ENCODE measurements at regions not wholly inside any gene's neighbourhood (a gene's known extent, or its start where the extent isn't known, plus 50 kb on each side); places are given as distances from the start of the nearest gene placed in this dataset.

GRCh38 chr20:24395151-24395550 is 74.3 kb upstream of the SYNDIG1 start:
- no peak overlapping the region for H3K4me3 ChIP-seq
- H3K9ac ChIP-seq: no peak overlapping the region
- H3K27ac ChIP-seq: no peak overlapping the region
- no peaks in the 10 kb centered on the region for H3K27me3 ChIP-seq
- TF ChIP-seq Cebpa-rat (IDR thresholded peaks at IDR 0.05): no peak
- no peaks in the 10 kb centered on the region for H3K36me3 ChIP-seq
- H3K4me2 ChIP-seq: peak overlapping the region; percentile 51
- H3K9me3 ChIP-seq: peaks cover 10% of the 10 kb centered on the region
- H3K4me1 ChIP-seq: peaks cover 22% of the 10 kb centered on the region
- H4K20me1 ChIP-seq: no peaks in the 10 kb centered on the region

- Histone ChIP-seq H3K36me3 (no peaks in the 10 kb centered on the region), H3K27ac (no peak overlapping the region), H3K9me3 (peaks cover 10% of the 10 kb centered on the region), H3K9ac (no peak overlapping the region), H3K4me2 (no peak overlapping the region), H4K20me1 (no peaks in the 10 kb centered on the region), H3K4me1 (peaks cover 34% of the 10 kb centered on the region), H3K4me3 (no peak overlapping the region), H3K27me3 (no peaks in the 10 kb centered on the region)
- TF ChIP-seq Cebpa-rat (IDR thresholded peaks at IDR 0.05): no peak
Observed at GRCh38 chr20:24393903-24394302, 75.5 kb upstream of the SYNDIG1 start.

GRCh38 chr20:24392612-24393011 is 76.8 kb upstream of the SYNDIG1 start:
- H3K27me3 ChIP-seq: no peaks in the 10 kb centered on the region
- H3K4me2 ChIP-seq: no peak overlapping the region
- H3K9ac ChIP-seq: no peak overlapping the region
- peaks cover 47% of the 10 kb centered on the region for H3K4me1 ChIP-seq
- no peak overlapping the region for H3K4me3 ChIP-seq
- H3K9me3 ChIP-seq: peaks cover 9% of the 10 kb centered on the region
- TF ChIP-seq Cebpa-rat (IDR thresholded peaks at IDR 0.05): no peak
- no peaks in the 10 kb centered on the region for H3K36me3 ChIP-seq
- H3K27ac ChIP-seq: no peak overlapping the region
- H4K20me1 ChIP-seq: no peaks in the 10 kb centered on the region

GRCh38 chr20:24389686-24390085 is 79.7 kb upstream of the SYNDIG1 start:
- Histone ChIP-seq H3K27ac (peak overlapping the region; percentile 71), H3K27me3 (no peaks in the 10 kb centered on the region), H3K4me1 (peaks cover 55% of the 10 kb centered on the region), H3K36me3 (no peaks in the 10 kb centered on the region), H3K9me3 (no peaks in the 10 kb centered on the region), H4K20me1 (no peaks in the 10 kb centered on the region), H3K9ac (no peak overlapping the region), H3K4me2 (peak overlapping the region; percentile 71), H3K4me3 (no peak overlapping the region)
- TF ChIP-seq Cebpa-rat (IDR thresholded peaks at IDR 0.05): no peak

- Histone ChIP-seq H4K20me1 (no peaks in the 10 kb centered on the region), H3K27me3 (no peaks in the 10 kb centered on the region), H3K27ac (peak overlapping the region; percentile 71), H3K4me3 (no peak overlapping the region), H3K36me3 (no peaks in the 10 kb centered on the region), H3K9me3 (no peaks in the 10 kb centered on the region), H3K4me2 (peak overlapping the region; percentile 71), H3K4me1 (peaks cover 54% of the 10 kb centered on the region), H3K9ac (no peak overlapping the region)
- no peak for TF ChIP-seq Cebpa-rat (IDR thresholded peaks at IDR 0.05)
Observed at GRCh38 chr20:24388828-24389380, 80.5 kb upstream of the SYNDIG1 start.

- H3K27me3 ChIP-seq: no peaks in the 10 kb centered on the region
- H4K20me1 ChIP-seq: no peaks in the 10 kb centered on the region
- H3K36me3 ChIP-seq: no peaks in the 10 kb centered on the region
- no peaks in the 10 kb centered on the region for H3K9me3 ChIP-seq
- H3K9ac ChIP-seq: no peak overlapping the region
- TF ChIP-seq Cebpa-rat (IDR thresholded peaks at IDR 0.05): no peak
- no peak overlapping the region for H3K27ac ChIP-seq
- H3K4me1 ChIP-seq: peaks cover 52% of the 10 kb centered on the region
- no peak overlapping the region for H3K4me3 ChIP-seq
- H3K4me2 ChIP-seq: no peak overlapping the region
Observed at GRCh38 chr20:24385547-24385946, 83.9 kb upstream of the SYNDIG1 start.

- peaks cover 45% of the 10 kb centered on the region for H3K4me1 ChIP-seq
- no peak overlapping the region for H3K4me3 ChIP-seq
- TF ChIP-seq Cebpa-rat (IDR thresholded peaks at IDR 0.05): no peak
- H3K9me3 ChIP-seq: no peaks in the 10 kb centered on the region
- no peak overlapping the region for H3K9ac ChIP-seq
- no peaks in the 10 kb centered on the region for H3K36me3 ChIP-seq
- H3K27me3 ChIP-seq: no peaks in the 10 kb centered on the region
- no peak overlapping the region for H3K27ac ChIP-seq
- H4K20me1 ChIP-seq: no peaks in the 10 kb centered on the region
- H3K4me2 ChIP-seq: no peak overlapping the region
Observed at GRCh38 chr20:24384865-24385264, 84.6 kb upstream of the SYNDIG1 start.

GRCh38 chr20:24382743-24383142 is 86.7 kb upstream of the SYNDIG1 start:
- Histone ChIP-seq H3K36me3 (no peaks in the 10 kb centered on the region), H4K20me1 (no peaks in the 10 kb centered on the region), H3K4me2 (no peak overlapping the region), H3K27me3 (no peaks in the 10 kb centered on the region), H3K9me3 (no peaks in the 10 kb centered on the region), H3K4me3 (no peak overlapping the region), H3K4me1 (peaks cover 24% of the 10 kb centered on the region), H3K9ac (no peak overlapping the region), H3K27ac (no peak overlapping the region)
- no peak for TF ChIP-seq Cebpa-rat (IDR thresholded peaks at IDR 0.05)

- Histone ChIP-seq H4K20me1 (no peaks in the 10 kb centered on the region), H3K9me3 (no peaks in the 10 kb centered on the region), H3K27ac (no peak overlapping the region), H3K4me2 (no peak overlapping the region), H3K4me3 (no peak overlapping the region), H3K36me3 (no peaks in the 10 kb centered on the region), H3K9ac (no peak overlapping the region), H3K27me3 (no peaks in the 10 kb centered on the region), H3K4me1 (peaks cover 20% of the 10 kb centered on the region)
- no peak for TF ChIP-seq Cebpa-rat (IDR thresholded peaks at IDR 0.05)
Observed at GRCh38 chr20:24382331-24382730, 87.1 kb upstream of the SYNDIG1 start.

- Histone ChIP-seq H3K9ac (no peak overlapping the region), H3K4me2 (no peak overlapping the region), H3K4me1 (peaks cover 15% of the 10 kb centered on the region), H4K20me1 (no peaks in the 10 kb centered on the region), H3K27ac (no peak overlapping the region), H3K27me3 (no peaks in the 10 kb centered on the region), H3K4me3 (no peak overlapping the region), H3K36me3 (no peaks in the 10 kb centered on the region), H3K9me3 (no peaks in the 10 kb centered on the region)
- TF ChIP-seq Cebpa-rat (IDR thresholded peaks at IDR 0.05): no peak
Observed at GRCh38 chr20:24381886-24382285, 87.5 kb upstream of the SYNDIG1 start.

- H3K9me3 ChIP-seq: no peaks in the 10 kb centered on the region
- no peak overlapping the region for H3K27ac ChIP-seq
- H3K4me2 ChIP-seq: no peak overlapping the region
- no peak overlapping the region for H3K4me3 ChIP-seq
- H3K36me3 ChIP-seq: no peaks in the 10 kb centered on the region
- TF ChIP-seq Cebpa-rat (IDR thresholded peaks at IDR 0.05): no peak
- no peaks in the 10 kb centered on the region for H3K27me3 ChIP-seq
- no peak overlapping the region for H3K9ac ChIP-seq
- H4K20me1 ChIP-seq: no peaks in the 10 kb centered on the region
- H3K4me1 ChIP-seq: no peaks in the 10 kb centered on the region
Observed at GRCh38 chr20:24379484-24379927, 89.9 kb upstream of the SYNDIG1 start.
